Activated naive CD4-positive, alpha-beta T cell treated with anti-CD3 and anti-CD28 coated beads, Interleukin-2, amount 10 ng/mL, durations not matched to agents 7 days and 5 days (primary cell): ENCODE measurements at regions not wholly inside any gene's neighbourhood (a gene's known extent, or its start where the extent isn't known, plus 50 kb on each side); places are given as distances from the start of the nearest gene placed in this dataset.

Experiments used
- CTCF ChIA-PET: fragments of 350-600 bp; sonication (Branson Sonifier 250); formaldehyde crosslinking; loops from one replicate; lab custom pipeline; 2021; ENCODE audit warnings: antibody characterized with exemption; lab: Charles Lee
- DNase-seq: peaks from one replicate; pipeline ENCODE4 v3.0.0-alpha.2; 2020
- H3K27ac Mint-ChIP-seq: one replicate; pipeline ENCODE4 v1.8.0; 2021; ENCODE audit warnings: mild to moderate bottlenecking, moderate library complexity, mixed read lengths
- H3K27me3 Mint-ChIP-seq: one replicate; pipeline ENCODE4 v1.8.0; 2021; ENCODE audit warnings: mild to moderate bottlenecking, mixed read lengths
- H3K36me3 Mint-ChIP-seq: one replicate; pipeline ENCODE4 v1.8.0; 2021; ENCODE audit warnings: mixed read lengths
- H3K4me1 Mint-ChIP-seq: one replicate; pipeline ENCODE4 v1.8.0; 2021; ENCODE audit warnings: mixed read lengths
- H3K4me3 Mint-ChIP-seq: one replicate; pipeline ENCODE4 v1.8.0; 2021; ENCODE audit warnings: mild to moderate bottlenecking, moderate library complexity, mixed read lengths
- H3K9me3 Mint-ChIP-seq: one replicate; pipeline ENCODE4 v1.8.0; 2021; ENCODE audit warnings: mixed read lengths

DNA sequence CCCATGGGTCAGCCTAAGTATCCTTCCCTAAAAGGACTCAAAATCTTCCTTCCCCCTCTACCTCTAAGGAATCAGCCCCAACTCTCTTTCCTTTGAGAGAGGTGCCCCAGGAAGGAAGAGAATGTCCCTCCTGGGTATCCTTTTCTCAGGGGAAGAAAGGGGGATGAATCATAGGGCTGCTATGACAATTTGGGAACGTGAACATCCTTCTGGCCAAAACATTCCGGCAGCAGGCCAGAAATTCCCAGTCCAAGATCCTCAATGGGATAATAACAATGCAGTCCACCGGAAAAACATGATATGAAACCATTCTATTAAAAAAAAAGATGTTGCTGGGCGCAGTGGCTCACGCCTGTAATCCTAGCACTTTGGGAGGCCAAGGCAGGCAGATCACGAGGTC lies 50.8 kb upstream of the CACNA2D3 start:
- CTCF ChIA-PET: no interaction called here
- Mint-ChIP-seq H3K4me1 (no peaks in the 10 kb centered on the region), H3K36me3 (no peaks in the 10 kb centered on the region), H3K9me3 (peaks cover 14% of the 10 kb centered on the region), H3K27me3 (no peaks in the 10 kb centered on the region), H3K4me3 (no peak overlapping the region), H3K27ac (no peak overlapping the region)
- DNase-seq: no peak

DNA sequence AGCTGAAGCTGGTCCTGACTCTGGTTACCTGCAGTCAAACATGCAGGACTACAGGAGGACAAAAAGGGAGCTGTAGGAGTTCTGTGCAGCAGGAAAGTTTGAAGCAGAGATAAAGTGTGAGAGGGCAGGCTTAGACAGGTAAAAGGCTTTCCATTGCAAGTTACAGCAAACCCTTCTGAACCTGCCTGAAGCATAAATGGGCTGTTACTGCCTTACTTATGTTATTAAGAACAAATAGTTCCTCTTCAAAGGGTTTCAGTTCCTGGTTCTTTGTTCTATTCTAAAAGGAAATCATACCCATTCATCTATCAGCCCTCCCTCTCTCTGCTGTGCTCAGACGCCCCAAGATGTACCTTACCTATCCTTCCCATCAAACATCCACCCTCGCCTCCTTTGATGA lies 52.4 kb upstream of the CACNA2D3 start:
- Mint-ChIP-seq H3K27ac (no peak overlapping the region), H3K4me1 (no peaks in the 10 kb centered on the region), H3K9me3 (peaks cover 14% of the 10 kb centered on the region), H3K27me3 (no peaks in the 10 kb centered on the region), H3K36me3 (no peaks in the 10 kb centered on the region), H3K4me3 (no peak overlapping the region)
- CTCF ChIA-PET: no interaction called here
- no peak for DNase-seq

DNA sequence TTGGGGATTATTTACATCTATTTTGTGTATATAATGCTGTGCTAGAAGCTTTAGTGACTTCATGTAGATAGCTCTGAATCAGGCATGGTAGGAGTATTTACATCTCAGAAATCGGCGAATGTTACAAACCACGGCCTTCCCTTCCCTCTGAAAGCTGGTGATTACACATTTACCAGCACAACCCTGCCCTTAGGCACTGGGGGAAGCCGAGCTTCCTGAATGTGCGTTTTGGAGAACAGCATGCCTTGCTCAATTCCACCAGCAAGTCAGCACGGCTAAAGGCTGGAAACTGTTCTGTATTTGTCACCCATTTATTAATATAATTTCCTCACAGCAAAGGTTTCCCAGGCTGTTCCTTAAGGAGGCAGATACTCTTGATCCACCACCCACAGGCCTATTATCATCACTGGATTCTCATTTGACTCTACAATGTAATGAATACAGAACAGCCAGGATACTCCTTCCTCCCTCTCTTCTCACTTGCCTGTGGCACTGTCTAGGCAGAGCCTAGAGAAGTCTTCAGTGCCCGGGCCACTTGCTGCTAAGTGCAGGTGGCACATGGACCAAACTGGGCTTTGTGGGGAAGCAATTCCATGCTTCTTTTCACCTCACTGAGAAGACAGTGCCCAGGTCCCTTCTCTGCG lies 55.2 kb upstream of the CACNA2D3 start:
- Mint-ChIP-seq H3K27ac (no peak overlapping the region), H3K36me3 (no peaks in the 10 kb centered on the region), H3K27me3 (no peaks in the 10 kb centered on the region), H3K4me3 (no peak overlapping the region), H3K9me3 (peaks cover 12% of the 10 kb centered on the region), H3K4me1 (no peaks in the 10 kb centered on the region)
- no peak for DNase-seq
- CTCF ChIA-PET: no interaction called here

DNA sequence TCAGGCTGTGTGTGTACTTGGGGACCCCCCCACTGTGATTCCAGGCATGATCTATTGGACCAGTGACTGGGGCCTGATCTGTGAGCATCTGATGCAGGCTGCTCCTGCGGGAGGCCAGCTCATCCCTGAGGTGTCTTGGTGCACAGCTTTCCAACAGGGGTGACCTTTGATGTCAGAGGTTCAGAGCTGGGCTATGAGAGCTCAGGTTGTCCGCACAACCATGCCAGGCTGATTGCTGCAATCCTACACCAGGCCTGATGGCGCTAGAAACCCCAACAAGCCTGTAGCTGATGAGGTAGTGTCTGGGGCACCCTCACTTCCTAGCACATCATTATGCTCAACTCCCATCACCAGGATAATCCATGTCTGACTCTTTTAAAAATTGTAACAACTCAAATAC lies 56.1 kb upstream of the CACNA2D3 start:
- H3K9me3 Mint-ChIP-seq: peaks cover 12% of the 10 kb centered on the region
- CTCF ChIA-PET: no interaction called here
- no peak for DNase-seq
- no peak overlapping the region for H3K4me3 Mint-ChIP-seq
- no peaks in the 10 kb centered on the region for H3K4me1 Mint-ChIP-seq
- no peak overlapping the region for H3K27ac Mint-ChIP-seq
- H3K36me3 Mint-ChIP-seq: no peaks in the 10 kb centered on the region
- no peaks in the 10 kb centered on the region for H3K27me3 Mint-ChIP-seq

DNA sequence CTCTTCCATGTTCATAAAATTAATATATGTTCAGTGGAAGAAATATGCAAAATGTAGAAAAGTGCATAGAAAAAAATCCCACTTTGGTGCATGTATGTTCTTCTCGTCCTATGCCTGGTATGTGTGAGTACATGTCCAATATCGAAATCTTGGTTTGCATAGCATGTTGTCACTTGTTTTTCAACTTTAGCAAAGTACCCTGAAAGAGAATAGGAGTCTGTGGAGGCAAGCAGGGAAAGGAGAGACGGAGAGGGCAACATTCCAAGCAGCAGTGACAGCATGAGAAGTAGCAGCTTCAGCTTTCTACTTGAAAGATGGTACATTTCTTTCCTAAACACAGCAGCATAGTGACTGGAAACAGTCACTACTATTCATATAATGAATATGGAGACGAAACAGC lies 56.8 kb upstream of the CACNA2D3 start:
- CTCF ChIA-PET: no interaction called here
- no peak overlapping the region for H3K4me3 Mint-ChIP-seq
- H3K4me1 Mint-ChIP-seq: no peaks in the 10 kb centered on the region
- no peaks in the 10 kb centered on the region for H3K36me3 Mint-ChIP-seq
- DNase-seq: no peak
- H3K9me3 Mint-ChIP-seq: peaks cover 6% of the 10 kb centered on the region
- no peak overlapping the region for H3K27ac Mint-ChIP-seq
- no peaks in the 10 kb centered on the region for H3K27me3 Mint-ChIP-seq

DNA sequence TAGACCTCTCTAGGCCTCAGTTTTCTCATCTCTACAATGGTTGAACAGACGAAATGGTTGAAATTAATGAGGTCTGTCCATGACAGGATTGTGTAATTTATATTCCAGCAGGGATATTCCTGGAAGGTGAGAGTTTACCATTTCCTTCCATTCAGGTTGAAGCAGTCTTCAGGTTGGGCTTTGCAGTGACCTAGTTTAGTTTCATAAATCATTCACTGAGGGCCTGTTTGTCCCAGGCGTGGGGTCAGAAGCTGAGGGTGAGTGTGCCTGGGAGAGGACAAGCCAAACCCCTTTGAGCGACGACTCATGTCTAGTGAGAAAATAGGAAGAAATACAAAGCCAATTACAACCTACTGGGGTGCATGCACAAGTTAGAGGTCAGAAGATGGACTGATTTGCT lies 57.2 kb upstream of the CACNA2D3 start:
- DNase-seq: no peak
- Mint-ChIP-seq H3K27ac (no peak overlapping the region), H3K36me3 (no peaks in the 10 kb centered on the region), H3K9me3 (peaks cover 2% of the 10 kb centered on the region), H3K4me3 (no peak overlapping the region), H3K4me1 (no peaks in the 10 kb centered on the region), H3K27me3 (no peaks in the 10 kb centered on the region)
- CTCF ChIA-PET: no interaction called here

DNA sequence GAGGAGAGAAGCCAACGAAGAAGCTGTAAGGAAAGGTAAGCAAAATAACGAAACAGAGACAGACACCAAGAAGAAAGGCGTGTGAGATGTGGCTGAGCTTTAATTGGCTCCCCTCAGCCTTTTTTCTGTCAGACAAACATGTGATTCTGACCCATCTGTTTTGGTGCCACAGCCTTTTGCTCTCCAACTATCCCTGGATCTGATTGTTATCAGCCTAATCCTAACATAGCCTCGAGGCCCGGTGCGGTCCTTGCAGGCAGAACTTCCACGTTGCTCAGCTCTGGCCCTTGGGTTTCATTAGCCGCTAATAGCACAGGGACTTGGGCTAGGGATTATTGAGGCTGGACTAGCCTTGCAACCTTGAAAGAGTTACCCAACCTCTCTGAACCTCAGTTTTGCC lies 57.9 kb upstream of the CACNA2D3 start:
- no peak for DNase-seq
- no peaks in the 10 kb centered on the region for H3K4me1 Mint-ChIP-seq
- no peaks in the 10 kb centered on the region for H3K9me3 Mint-ChIP-seq
- no peak overlapping the region for H3K4me3 Mint-ChIP-seq
- H3K27ac Mint-ChIP-seq: no peak overlapping the region
- CTCF ChIA-PET: no interaction called here
- H3K36me3 Mint-ChIP-seq: no peaks in the 10 kb centered on the region
- no peaks in the 10 kb centered on the region for H3K27me3 Mint-ChIP-seq

DNA sequence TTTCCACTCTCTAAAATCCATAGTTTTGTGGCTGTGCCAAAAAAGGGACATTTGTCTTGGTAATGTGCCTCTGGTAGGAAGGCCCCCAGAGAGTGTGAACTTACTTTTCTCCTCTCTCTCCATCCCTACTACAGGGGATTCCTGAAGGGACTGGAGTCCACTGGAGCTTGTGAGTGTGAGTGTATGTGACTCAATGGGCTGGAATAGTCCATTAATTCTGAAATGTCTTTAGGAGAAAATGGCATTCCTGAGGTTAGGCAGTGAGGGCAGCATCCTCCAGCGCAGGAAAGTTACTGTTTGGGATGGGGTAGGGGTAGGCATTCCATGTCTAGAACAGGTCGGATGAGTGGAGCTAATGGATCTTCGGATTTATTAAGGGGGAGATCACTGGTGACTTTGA lies 59.8 kb upstream of the CACNA2D3 start:
- H3K4me1 Mint-ChIP-seq: no peaks in the 10 kb centered on the region
- no peaks in the 10 kb centered on the region for H3K9me3 Mint-ChIP-seq
- DNase-seq: no peak
- no peak overlapping the region for H3K27ac Mint-ChIP-seq
- CTCF ChIA-PET: no interaction called here
- no peak overlapping the region for H3K4me3 Mint-ChIP-seq
- H3K36me3 Mint-ChIP-seq: no peaks in the 10 kb centered on the region
- no peaks in the 10 kb centered on the region for H3K27me3 Mint-ChIP-seq

DNA sequence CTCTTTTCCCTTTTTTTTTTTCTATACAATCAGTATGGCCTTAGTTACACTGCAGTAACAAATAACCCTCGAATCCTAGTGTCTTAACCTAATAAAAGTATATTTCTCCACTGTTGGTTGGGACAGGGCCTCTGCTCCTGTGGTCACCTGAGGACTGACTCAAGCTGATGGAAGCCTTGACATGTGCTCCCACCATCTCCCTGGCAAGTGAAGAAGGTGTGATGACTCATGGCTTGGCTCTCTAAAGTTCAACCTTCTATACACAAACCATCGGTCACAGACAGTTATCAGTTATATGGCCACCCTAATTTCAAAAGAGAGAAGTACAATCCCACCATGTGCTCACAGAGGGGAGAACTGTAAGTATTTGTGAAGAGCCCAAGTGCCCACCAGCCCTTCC lies 65.8 kb upstream of the CACNA2D3 start:
- CTCF ChIA-PET: no interaction called here
- Mint-ChIP-seq H3K4me1 (no peaks in the 10 kb centered on the region), H3K9me3 (no peaks in the 10 kb centered on the region), H3K27me3 (no peaks in the 10 kb centered on the region), H3K4me3 (no peak overlapping the region), H3K27ac (no peak overlapping the region), H3K36me3 (no peaks in the 10 kb centered on the region)
- no peak for DNase-seq

DNA sequence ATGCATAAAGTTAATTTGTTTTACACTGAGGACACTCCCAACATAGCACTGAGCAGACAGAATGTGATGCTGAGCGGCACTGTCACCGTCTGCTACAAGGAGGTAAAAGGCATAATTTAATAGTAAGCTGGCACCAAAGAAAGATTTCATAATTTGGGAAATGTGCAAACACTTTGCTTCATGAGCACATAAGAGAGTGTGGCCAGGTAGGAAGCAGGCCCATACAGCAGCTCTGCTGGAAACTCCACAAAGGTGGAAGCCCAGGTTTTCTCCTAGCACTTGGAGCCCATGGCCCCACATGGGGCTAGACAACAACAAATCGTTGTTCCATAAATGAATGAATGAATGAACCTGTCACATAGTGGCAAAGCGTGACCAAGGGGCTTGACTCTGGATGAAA lies 68.5 kb upstream of the CACNA2D3 start:
- CTCF ChIA-PET: no interaction called here
- Mint-ChIP-seq H3K9me3 (no peaks in the 10 kb centered on the region), H3K4me3 (no peak overlapping the region), H3K27me3 (no peaks in the 10 kb centered on the region), H3K27ac (no peak overlapping the region), H3K4me1 (no peaks in the 10 kb centered on the region), H3K36me3 (no peaks in the 10 kb centered on the region)
- no peak for DNase-seq

DNA sequence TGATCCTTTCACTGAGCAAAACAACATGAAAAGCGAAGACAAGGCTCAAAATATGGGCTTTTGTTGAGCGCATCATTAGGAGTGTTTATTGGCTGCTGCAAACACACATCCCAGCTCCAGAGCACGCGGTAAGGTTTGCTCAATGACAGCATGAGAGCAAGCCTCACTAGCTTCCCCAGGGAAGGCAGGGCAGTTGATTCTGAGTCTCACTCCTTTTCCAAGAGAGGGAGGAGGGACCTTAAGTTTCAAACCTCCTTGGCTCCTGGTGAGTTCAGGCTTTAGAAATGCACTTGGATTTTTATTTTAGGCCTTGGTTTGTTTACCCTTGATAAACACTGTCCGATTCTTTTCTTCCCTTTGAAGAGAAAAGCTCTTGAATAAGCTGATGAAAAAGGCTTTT lies 69.1 kb upstream of the CACNA2D3 start:
- no peak overlapping the region for H3K27ac Mint-ChIP-seq
- H3K27me3 Mint-ChIP-seq: no peaks in the 10 kb centered on the region
- no peaks in the 10 kb centered on the region for H3K4me1 Mint-ChIP-seq
- H3K36me3 Mint-ChIP-seq: no peaks in the 10 kb centered on the region
- H3K9me3 Mint-ChIP-seq: no peaks in the 10 kb centered on the region
- DNase-seq: no peak
- CTCF ChIA-PET: no interaction called here
- no peak overlapping the region for H3K4me3 Mint-ChIP-seq

DNA sequence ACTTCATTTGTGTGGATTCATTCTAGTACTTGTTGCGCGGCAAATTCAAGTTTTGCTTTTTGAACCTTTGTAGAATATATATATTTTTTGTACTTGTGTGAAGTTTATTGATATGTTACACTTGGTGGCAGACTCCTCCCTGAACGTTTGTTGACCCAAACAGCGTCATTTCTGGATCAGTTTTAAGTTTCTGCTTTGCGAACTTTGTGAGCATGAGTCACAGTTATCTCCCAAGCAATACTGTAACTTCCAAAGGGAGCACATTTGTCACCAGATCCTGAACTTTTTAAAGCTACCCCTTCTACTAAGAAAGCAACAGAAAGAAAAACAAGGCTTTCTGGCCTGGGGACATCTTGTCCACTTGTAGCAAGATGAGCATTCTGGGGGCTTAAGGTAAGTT lies 74.8 kb upstream of the CACNA2D3 start:
- Mint-ChIP-seq H3K4me3 (no peak overlapping the region), H3K27ac (no peak overlapping the region), H3K9me3 (no peaks in the 10 kb centered on the region), H3K4me1 (no peaks in the 10 kb centered on the region), H3K27me3 (peaks cover 3% of the 10 kb centered on the region), H3K36me3 (no peaks in the 10 kb centered on the region)
- no peak for DNase-seq
- CTCF ChIA-PET: no interaction called here

DNA sequence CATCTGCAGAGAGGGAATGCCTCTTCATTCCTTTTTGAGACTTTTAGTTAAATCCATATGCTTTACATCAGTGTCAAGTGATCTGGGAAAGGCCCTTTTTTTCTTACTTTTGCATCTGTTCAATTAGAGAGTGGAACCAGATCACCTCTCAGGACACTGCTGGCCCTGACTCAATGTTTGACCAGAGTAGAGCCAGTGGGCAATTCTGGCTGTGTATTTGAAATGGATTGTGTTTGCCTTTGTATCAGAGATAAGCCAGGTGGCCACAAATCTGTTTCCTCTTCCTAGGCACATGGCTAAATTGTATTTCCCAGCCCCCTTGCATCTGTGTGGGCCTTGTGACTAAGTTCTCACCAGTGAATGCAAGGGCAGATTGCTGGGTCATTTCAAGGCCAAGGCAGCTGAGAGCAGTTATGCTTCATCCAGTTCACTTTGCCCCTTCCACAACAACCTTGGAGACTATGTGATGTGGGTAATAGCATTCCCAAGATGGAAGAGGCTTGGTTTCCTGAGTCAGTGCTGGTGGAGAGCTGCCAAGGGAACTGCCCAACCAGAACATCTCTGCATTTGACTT lies 75.6 kb upstream of the CACNA2D3 start:
- Mint-ChIP-seq H3K4me1 (no peaks in the 10 kb centered on the region), H3K36me3 (no peaks in the 10 kb centered on the region), H3K27ac (no peak overlapping the region), H3K4me3 (no peak overlapping the region), H3K9me3 (no peaks in the 10 kb centered on the region), H3K27me3 (peaks cover 3% of the 10 kb centered on the region)
- no peak for DNase-seq
- CTCF ChIA-PET: no interaction called here

DNA sequence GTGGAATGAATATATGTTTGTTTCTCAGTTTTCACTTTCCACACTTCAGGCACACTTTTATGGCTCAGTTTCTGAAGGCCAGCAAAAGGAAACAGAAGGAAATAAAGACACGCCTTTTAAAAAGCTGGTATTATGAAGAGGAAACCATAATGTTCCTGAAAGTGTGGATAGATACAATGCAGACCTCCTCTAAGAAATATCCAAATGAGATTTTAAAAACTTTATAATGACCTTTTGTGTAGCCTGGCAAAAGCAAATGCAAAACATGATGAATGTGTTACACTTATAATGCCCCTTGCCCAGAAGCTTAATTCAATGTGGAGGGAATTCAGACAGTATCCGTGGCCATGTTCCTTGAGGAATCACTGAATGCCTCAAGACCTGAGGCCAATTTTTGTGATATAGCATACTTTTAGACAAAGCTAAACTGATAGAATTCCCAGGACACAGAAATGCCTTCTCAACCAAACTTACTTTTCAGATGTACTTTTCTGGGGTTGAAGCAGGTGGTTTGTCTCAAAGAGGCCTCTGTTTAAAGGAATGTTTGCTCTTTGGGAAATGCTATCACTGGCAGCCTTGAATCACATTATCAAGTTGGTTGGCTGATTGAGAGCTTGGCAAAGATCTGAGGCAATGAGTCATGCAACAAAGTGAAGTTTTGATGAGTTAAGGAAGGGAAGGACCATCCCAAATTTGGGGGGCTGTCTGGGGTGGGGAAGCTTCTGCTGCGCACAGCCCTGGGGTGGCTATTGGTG lies 77.1 kb upstream of the CACNA2D3 start:
- CTCF ChIA-PET: no interaction called here
- H3K4me3 Mint-ChIP-seq: no peak overlapping the region
- H3K4me1 Mint-ChIP-seq: no peaks in the 10 kb centered on the region
- no peak for DNase-seq
- no peaks in the 10 kb centered on the region for H3K9me3 Mint-ChIP-seq
- H3K27ac Mint-ChIP-seq: no peak overlapping the region
- H3K27me3 Mint-ChIP-seq: peaks cover 3% of the 10 kb centered on the region
- no peaks in the 10 kb centered on the region for H3K36me3 Mint-ChIP-seq

DNA sequence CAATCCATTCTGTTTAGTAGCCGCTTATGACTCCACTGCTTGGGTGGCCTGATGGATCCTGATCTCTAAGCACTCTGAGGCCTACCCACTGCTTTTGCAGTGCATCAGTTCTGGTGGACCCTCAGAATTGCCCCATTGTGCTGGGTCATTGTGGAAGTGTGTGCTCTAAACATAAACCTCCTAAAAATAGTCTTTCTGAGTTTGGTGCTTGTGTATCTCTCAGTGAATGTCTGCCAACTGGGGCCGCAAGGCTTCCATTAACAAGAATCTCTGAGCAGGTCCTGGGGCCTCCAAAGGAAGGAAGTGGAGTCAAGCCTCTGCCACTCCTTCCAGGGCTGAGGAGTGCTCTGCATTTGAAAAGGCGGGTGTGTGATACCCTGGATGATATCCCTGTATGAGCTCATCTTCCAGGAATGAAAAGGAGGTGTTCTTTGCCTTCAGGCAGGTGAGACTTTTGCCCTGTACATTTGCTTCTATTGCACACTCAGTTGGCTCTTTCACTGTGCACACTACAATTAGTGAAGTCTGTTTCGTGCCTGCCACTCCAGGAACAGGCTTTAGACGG lies 80.0 kb upstream of the CACNA2D3 start:
- no peak overlapping the region for H3K4me3 Mint-ChIP-seq
- no peaks in the 10 kb centered on the region for H3K36me3 Mint-ChIP-seq
- H3K27me3 Mint-ChIP-seq: peaks cover 3% of the 10 kb centered on the region
- no peaks in the 10 kb centered on the region for H3K9me3 Mint-ChIP-seq
- H3K4me1 Mint-ChIP-seq: no peaks in the 10 kb centered on the region
- CTCF ChIA-PET: no interaction called here
- no peak for DNase-seq
- no peak overlapping the region for H3K27ac Mint-ChIP-seq
